ENCODE measurements at regions not wholly inside any gene's neighbourhood (a gene's known extent, or its start where the extent isn't known, plus 50 kb on each side); places are given as distances from the start of the nearest gene placed in this dataset.
"Not testable (repeated sequence)": the region's sequence is repeated elsewhere in the genome, so short reads cannot be mapped to it uniquely, and the experiment has no call there.

- TF ChIP-seq REST (IDR thresholded peaks at IDR 0.05; ENCODE audit: unreplicated experiment) (no peak), POLR2AphosphoS5 (IDR thresholded peaks at IDR 0.05; ENCODE audit: low read depth) (no peak), EZH2 (IDR thresholded peaks at IDR 0.05; ENCODE audit: low read depth, unreplicated experiment) (no peak)
These were observed 293.9 kb upstream of the PROK2 start (continued) for GRCh38 chr3:72078676-72079368.

- Histone ChIP-seq H3K4me2 (no peak overlapping the region), H3K9me2 (ENCODE audit: insufficient read depth) (peaks cover 11% of the 10 kb centered on the region), H4K20me1 (replicated peaks; ENCODE audit: insufficient read depth) (no peaks in the 10 kb centered on the region), H3K27me3 (ENCODE audit: insufficient read depth) (no peaks in the 10 kb centered on the region), H3K79me2 (replicated peaks; ENCODE audit: insufficient read depth) (no peaks in the 10 kb centered on the region), H2AFZ (no peak overlapping the region), H3F3A (replicated peaks; ENCODE audit: low read depth) (no peaks in the 10 kb centered on the region), H3K4me1 (ENCODE audit: insufficient read depth) (peaks cover 16% of the 10 kb centered on the region; the same call in 1 of the 2 replicates), H3K27ac (ENCODE audit: low read depth) (no peak overlapping the region), H3K36me3 (ENCODE audit: insufficient read depth) (no peaks in the 10 kb centered on the region; the same call in 1 of the 2 replicates), H3K4me3 (no peak overlapping the region)
- no peak overlapping the region for H3K27ac Mint-ChIP-seq
- peaks cover 25% of the 10 kb centered on the region for H3K36me3 Mint-ChIP-seq (ENCODE audit: low read depth)
- ATAC-seq (no peak), DNase-seq (ENCODE audit: low spot score) (no peak)
- TF ChIP-seq ZNF462 (CRISPR knock-in tag; IDR thresholded peaks at IDR 0.05) = no peak
- no peak for TF ChIP-seq EZH2phosphoT487 (IDR thresholded peaks at IDR 0.05; ENCODE audit: unreplicated experiment)
- TF ChIP-seq JUNB (IDR thresholded peaks at IDR 0.05; ENCODE audit: unreplicated experiment) = no peak
- peaks cover 30% of the 10 kb centered on the region for H3K9me3 Mint-ChIP-seq
- H3K4me3 Mint-ChIP-seq = no peak overlapping the region
- H3K4me1 Mint-ChIP-seq = peaks cover 21% of the 10 kb centered on the region
- H3K27me3 Mint-ChIP-seq (ENCODE audit: insufficient read depth, low read depth, poor library complexity) = peaks cover 7% of the 10 kb centered on the region
These were observed 292.7 kb upstream of the PROK2 start for GRCh38 chr3:72077473-72078259.

- not testable (repeated sequence) for H3K4me2 ChIP-seq; H3K79me2 ChIP-seq (replicated peaks; ENCODE audit: insufficient read depth); H3K27me3 ChIP-seq (ENCODE audit: insufficient read depth); H3K27ac Mint-ChIP-seq; H3K36me3 ChIP-seq (ENCODE audit: insufficient read depth); H3K27ac ChIP-seq (ENCODE audit: low read depth); H3K27me3 Mint-ChIP-seq (ENCODE audit: insufficient read depth, low read depth, poor library complexity); H4K20me1 ChIP-seq (replicated peaks; ENCODE audit: insufficient read depth); H3K4me1 ChIP-seq (ENCODE audit: insufficient read depth); H3K4me3 ChIP-seq; H3K4me3 Mint-ChIP-seq; H2AFZ ChIP-seq; H3F3A ChIP-seq (replicated peaks; ENCODE audit: low read depth); ATAC-seq
- H3K36me3 Mint-ChIP-seq (ENCODE audit: low read depth) = peaks cover 25% of the 10 kb centered on the region
- peak; percentile 49 for DNase-seq (ENCODE audit: low spot score)
- peaks cover 30% of the 10 kb centered on the region for H3K9me3 Mint-ChIP-seq
- H3K4me1 Mint-ChIP-seq = peaks cover 13% of the 10 kb centered on the region
- H3K9me2 ChIP-seq (ENCODE audit: insufficient read depth) = peaks cover 11% of the 10 kb centered on the region
These were observed 290.9 kb upstream of the PROK2 start for GRCh38 chr3:72075848-72076247.
